ENCODE measurements at regions not wholly inside any gene's neighbourhood (a gene's known extent, or its start where the extent isn't known, plus 50 kb on each side); places are given as distances from the start of the nearest gene placed in this dataset.
"Not testable (repeated sequence)": the region's sequence is repeated elsewhere in the genome, so short reads cannot be mapped to it uniquely, and the experiment has no call there.

DNA sequence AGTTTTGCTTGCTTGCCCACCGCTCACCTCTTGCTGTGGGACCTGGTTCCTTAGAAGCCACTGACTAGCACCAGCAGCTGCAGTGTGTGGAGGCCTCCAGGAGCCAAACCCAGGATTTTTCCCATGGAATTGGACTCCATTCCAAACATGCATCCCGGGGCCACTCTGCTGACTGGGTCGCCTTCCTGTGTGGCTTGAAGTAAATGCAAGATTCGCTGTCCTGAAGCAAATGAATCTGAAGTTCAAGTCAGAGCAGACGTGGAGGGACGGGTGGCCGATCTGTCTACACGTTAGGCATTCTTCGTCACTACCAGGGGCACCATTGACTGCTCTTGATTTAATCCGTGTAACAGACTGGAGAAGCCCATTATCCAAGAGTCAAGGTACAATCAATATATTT is 109.0 kb downstream of the SHOX start:
- TF ChIP-seq, protein P1, sequence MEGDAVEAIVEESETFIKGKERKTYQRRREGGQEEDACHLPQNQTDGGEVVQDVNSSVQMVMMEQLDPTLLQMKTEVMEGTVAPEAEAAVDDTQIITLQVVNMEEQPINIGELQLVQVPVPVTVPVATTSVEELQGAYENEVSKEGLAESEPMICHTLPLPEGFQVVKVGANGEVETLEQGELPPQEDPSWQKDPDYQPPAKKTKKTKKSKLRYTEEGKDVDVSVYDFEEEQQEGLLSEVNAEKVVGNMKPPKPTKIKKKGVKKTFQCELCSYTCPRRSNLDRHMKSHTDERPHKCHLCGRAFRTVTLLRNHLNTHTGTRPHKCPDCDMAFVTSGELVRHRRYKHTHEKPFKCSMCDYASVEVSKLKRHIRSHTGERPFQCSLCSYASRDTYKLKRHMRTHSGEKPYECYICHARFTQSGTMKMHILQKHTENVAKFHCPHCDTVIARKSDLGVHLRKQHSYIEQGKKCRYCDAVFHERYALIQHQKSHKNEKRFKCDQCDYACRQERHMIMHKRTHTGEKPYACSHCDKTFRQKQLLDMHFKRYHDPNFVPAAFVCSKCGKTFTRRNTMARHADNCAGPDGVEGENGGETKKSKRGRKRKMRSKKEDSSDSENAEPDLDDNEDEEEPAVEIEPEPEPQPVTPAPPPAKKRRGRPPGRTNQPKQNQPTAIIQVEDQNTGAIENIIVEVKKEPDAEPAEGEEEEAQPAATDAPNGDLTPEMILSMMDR (conservative IDR thresholded peaks at IDR 0.05; ENCODE audit: low read length): no peak
- H3K4me3 ChIP-seq (ENCODE audit: low read length): no peak overlapping the region
- DNase-seq (ENCODE audit: low read depth): no peak

GRCh38 chrX:737021-737420 is 106.4 kb downstream of the SHOX start:
- not testable (repeated sequence) for H3K4me3 ChIP-seq (ENCODE audit: low read length); DNase-seq (ENCODE audit: low read depth)

DNA sequence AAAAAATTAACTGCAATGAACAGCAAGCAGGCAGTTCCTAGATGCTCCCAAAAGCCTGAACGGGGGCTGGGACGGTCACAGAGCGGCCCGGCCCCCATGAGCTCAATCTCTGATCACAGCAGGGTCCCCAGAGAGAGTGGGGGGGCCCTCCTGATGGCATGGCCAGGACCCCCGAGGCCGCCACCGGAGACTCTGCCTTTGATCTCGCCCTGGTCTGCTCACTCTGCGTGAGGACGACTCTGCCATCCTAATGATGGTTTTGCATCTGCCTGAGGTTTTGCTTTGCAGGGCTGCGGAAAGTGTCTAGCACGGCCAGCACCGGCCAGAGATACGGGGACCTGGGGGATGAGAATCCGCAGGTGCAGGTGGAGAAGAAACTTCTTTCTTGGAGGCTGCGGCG is 103.8 kb downstream of the SHOX start:
- no peak overlapping the region for H3K4me3 ChIP-seq (ENCODE audit: low read length)
- TF ChIP-seq, protein P1 (conservative IDR thresholded peaks at IDR 0.05; ENCODE audit: low read length): no peak

GRCh38 chrX:733961-734360 is 103.4 kb downstream of the SHOX start:
- TF ChIP-seq, protein P1 (conservative IDR thresholded peaks at IDR 0.05; ENCODE audit: low read length): no peak
- no peak overlapping the region for H3K4me3 ChIP-seq (ENCODE audit: low read length)
- no peak for DNase-seq (ENCODE audit: low read depth)

More for the DNA sequence above, 103.8 kb downstream of the SHOX start:
- DNase-seq (ENCODE audit: low read depth): no peak

DNA sequence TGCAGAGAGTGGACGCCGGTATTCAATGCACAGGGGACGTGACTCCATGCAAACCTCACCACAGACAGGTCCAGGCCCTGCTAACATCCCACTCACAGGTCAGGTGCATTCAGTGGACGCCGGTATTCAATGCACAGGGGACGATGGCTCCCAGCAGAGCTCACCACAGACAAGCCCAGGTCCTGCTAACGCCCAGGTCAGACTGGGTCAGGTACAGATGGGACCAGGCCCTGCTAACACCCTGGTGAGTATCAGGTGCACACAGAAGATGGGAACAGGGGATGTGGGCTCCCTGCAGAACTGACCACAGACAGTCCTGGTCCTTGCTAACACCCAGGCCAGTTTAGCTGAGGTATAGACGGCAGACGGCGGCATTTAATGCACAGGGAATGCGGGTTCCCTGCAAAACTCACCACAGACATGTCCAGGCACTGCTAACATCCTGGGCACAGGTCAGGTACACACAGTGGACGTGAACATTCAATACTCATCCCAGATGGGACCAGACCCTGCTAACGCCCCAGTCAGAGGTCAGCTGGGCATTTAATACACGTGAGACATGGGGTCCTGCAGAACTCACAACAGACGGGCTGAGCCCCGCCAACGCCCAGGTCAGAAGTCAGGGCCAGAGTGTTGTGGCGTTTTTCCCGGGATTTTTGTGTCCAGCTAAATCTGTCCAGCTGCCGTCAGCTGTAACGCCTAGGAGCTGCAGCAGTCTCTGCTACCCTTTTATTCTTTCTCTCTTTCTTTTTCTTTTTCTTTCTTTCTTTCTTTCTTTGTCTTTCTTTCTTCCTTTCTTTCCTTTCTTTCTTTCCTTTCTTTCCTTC is 99.2 kb downstream of the SHOX start:
- DNase-seq (ENCODE audit: low read depth): no peak
- TF ChIP-seq, protein P1 (conservative IDR thresholded peaks at IDR 0.05; ENCODE audit: low read length): no peak
- no peak overlapping the region for H3K4me3 ChIP-seq (ENCODE audit: low read length)

DNA sequence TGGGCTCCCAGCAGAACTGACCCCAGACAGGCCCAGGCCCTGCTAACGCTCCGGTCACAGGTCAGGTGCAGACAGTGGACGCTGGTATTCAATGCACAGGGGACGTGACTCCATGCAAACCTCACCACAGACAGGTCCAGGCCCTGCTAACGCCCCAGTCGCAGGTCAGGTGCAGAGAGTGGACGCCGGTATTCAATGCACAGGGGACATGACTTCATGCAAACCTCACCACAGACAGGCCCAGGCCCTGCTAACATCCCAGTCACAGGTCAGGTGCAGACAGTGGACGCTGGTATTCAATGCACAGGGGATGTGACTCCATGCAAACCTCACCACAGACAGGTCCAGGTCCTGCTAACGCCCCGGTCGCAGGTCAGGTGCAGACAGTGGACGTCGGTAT is 98.5 kb downstream of the SHOX start:
- not testable (repeated sequence) for DNase-seq (ENCODE audit: low read depth); H3K4me3 ChIP-seq (ENCODE audit: low read length)

DNA sequence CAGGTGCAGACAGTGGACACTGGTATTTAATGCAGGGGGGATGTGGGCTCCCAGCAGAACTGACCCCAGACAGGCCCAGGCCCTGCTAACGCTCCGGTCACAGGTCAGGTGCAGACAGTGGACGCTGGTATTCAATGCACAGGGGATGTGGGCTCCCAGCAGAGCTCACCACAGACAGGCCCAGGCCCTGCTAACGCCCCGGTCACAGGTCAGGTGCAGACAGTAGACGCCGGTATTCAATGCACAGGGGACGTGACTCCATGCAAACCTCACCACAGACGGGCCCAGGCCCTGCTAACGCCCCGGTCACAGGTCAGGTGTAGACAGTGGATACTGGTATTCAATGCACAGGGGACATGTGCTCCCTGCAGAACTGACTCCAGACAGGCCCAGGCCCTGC is 98.0 kb downstream of the SHOX start:
- DNase-seq (ENCODE audit: low read depth); H3K4me3 ChIP-seq (ENCODE audit: low read length): not testable (repeated sequence)

DNA sequence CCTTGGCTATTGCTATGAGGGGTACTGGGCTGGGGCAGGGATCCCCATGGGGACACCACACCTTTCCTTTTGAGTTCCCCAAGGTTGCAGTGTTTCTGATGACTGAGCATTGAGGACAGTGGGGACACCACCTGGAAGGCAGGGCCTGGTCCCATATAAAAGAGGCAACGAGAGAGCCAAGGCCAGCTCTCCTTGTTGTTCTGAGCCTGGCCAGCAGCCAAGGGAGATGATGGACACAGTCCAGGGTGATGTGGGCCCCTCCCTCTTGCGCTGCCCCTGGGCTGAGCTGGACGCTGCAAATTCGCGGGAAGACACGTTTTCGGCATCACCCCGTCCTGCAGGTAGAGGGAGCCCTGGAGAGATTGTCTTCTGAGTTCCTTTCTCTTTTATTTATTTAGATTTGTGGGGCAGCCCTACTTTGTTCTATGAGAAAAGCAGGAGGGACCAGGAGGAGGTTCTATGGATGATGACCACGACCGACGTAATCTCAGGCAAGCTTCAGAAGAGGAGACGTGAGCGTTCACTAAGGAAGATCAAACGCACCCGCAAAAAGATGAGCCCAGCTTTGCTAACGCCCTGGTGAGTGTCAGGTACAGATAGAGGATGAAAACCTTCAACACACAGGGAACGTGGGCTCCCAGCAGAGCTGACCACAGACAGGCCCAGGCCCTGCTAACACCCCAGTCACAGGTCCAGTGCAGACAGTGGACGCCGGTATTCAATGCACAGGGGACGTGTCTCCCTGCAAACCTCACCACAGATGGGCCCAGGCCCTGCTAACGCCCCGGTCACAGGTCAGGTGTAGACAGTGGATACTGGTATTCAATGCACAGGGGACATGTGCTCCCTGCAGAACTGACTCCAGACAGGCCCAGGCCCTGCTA is 97.4 kb downstream of the SHOX start:
- DNase-seq (ENCODE audit: low read depth): no peak
- H3K4me3 ChIP-seq (ENCODE audit: low read length): no peak overlapping the region
- TF ChIP-seq, protein P1 (conservative IDR thresholded peaks at IDR 0.05; ENCODE audit: low read length): no peak; the same call in 1 of the 2 replicates
